22Rv1 (cell line): ENCODE measurements at regions not wholly inside any gene's neighbourhood (a gene's known extent, or its start where the extent isn't known, plus 50 kb on each side); places are given as distances from the start of the nearest gene placed in this dataset.

Experiments used
- ZFX ChIP-seq: fragments of 450-650 bp; IDR thresholded peaks from 2 replicates; pipeline ENCODE4 v1.6.1; 2017; ENCODE audit warnings: antibody characterized with exemption, borderline replicate concordance
- TF ChIP-seq, protein P1 (sequence below): fragments of 450-650 bp; IDR thresholded peaks from 2 replicates; pipeline ENCODE4 v1.5.1; 2017; ENCODE audit warnings: mild to moderate bottlenecking

DNA sequence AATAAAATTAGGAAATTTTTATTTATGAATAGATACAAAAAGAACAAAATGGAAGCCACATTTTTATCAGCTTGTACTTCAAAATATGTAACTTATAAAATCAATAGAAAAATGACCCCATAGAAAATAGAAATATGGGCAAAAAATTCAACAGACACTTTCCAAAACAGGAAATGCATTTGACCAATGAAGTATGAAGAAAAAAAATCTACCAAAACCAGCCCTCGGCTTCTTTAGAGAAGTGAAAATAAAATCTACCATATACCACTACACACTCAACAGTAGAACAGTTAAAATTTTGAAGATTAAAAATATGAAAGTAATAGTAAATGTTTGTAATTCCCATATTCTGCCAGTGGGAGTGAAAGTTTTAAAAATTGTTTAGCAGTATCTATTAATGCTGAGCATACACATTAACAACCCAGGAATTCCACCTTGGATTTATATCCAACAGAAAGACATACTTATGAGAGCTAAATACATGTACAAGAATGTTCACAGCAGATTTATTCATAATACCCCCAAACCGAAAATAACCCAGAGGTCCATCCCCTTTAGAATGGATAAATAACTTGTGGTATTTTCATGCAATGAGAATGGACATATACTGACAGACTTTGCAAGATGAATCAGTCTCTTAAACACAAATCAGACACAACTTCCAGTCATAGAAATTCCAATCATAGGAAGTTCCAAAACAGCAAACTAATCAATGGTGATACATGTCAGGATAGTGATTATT is 318.0 kb downstream of the FIGN start:
- TF ChIP-seq, protein P1, sequence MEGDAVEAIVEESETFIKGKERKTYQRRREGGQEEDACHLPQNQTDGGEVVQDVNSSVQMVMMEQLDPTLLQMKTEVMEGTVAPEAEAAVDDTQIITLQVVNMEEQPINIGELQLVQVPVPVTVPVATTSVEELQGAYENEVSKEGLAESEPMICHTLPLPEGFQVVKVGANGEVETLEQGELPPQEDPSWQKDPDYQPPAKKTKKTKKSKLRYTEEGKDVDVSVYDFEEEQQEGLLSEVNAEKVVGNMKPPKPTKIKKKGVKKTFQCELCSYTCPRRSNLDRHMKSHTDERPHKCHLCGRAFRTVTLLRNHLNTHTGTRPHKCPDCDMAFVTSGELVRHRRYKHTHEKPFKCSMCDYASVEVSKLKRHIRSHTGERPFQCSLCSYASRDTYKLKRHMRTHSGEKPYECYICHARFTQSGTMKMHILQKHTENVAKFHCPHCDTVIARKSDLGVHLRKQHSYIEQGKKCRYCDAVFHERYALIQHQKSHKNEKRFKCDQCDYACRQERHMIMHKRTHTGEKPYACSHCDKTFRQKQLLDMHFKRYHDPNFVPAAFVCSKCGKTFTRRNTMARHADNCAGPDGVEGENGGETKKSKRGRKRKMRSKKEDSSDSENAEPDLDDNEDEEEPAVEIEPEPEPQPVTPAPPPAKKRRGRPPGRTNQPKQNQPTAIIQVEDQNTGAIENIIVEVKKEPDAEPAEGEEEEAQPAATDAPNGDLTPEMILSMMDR, result no peak
- TF ChIP-seq ZFX, result no peak
